ENCODE measurements at regions not wholly inside any gene's neighbourhood (a gene's known extent, or its start where the extent isn't known, plus 50 kb on each side); places are given as distances from the start of the nearest gene placed in this dataset.
"Not testable (repeated sequence)": the region's sequence is repeated elsewhere in the genome, so short reads cannot be mapped to it uniquely, and the experiment has no call there.

DNA sequence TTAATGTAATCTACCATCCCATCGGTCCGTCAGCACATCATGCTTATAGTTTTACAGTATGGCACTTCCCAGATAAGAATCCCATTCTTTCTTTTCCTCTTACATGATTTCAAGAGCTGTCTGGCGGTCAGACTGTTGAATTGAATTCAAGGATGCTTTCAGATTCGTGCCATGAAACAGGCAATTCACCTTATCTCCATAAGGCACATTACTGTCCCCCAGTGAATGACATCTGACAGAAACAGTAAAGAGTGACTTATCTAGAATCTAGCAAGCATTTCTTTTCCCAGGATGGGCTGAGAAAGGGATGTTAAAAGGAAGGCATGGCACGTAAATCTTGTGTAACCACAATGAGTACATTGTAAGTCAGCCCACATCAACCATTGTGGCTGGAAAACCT lies 61.1 kb upstream of the SEM1 start:
- DNase-seq, result no peak

DNA sequence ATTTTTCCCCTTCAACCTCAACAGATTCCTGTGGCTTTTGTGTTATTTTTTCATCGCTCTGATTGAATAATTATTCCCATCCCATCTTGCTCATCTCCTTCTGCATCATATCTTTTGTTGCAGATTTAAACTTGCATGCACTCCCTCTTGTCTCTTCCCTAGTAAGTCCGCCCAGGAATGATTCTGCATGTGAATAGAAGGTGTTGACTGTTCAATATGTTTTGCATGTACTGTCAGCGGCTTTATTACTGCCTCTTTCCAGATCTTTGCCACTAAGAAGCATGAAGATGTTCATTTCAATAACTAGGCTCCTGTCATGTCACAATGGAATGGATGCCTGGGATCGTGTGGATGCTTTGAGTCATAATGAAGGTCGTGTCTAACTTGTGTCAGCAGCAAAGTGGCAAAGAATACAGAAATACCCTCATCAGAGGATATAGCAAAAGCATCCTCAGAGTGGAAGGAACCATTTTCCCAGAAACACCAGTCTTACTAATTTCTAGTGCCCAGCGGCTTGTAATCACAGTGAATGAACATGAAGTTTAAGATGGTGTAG lies 62.6 kb upstream of the SEM1 start:
- no peak for DNase-seq

DNA sequence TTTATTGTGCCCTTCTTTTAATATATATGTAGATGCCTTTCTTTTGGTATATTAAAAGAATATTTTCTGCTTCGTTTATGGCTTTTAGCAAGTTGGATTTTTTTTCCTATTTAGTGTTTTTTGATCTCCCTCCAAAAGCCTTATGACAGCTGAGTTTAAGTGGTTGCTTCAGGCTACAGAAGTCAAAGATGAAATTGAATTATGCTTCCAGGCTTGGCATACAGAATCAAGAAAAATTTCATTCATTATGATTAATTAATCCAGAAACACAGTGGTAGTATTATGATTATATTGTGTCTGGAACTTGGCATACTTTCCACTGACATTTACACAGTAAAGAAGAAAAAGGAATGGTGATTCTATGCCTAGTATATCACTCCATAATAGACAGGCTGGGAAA lies 63.8 kb upstream of the SEM1 start:
- DNase-seq, result no peak

DNA sequence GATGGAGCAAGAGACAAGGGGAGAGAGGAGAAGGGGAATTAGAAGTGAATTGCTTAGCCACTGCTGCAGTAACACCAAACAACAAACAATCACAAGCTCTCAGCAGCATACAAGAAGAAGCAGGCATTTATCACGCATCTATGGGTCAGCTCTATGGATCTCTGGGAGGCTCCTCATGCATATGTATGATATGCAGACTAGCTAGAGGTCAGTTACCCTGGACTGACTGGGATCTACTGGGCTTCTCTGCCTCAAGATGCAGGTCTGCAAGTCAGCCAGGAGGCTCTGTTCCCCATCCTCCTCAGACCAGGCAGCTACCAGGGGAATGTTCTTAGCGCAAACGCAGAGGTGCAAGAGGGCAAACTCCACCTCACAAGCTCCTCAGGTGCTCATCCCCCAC lies 64.7 kb upstream of the SEM1 start:
- no peak for DNase-seq

DNA sequence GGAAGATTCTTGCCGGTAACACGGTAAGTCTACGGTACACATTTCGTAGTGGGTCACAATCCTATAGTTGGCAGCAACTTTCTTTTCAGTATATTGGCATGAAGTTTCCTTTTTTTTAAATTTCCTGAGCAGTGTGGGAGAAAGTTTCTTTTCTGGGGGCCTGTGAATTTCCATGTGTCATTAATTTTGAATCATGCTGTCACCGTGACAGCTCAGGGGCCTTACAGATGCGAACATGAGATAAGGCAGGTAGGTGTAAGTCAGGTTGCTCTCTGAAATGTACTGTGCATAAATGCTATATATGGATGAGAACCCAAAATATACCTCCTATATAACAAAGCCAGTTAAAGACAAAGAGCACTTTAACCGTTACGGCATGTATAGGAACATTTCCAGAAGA lies 65.4 kb upstream of the SEM1 start:
- DNase-seq, result no peak

DNA sequence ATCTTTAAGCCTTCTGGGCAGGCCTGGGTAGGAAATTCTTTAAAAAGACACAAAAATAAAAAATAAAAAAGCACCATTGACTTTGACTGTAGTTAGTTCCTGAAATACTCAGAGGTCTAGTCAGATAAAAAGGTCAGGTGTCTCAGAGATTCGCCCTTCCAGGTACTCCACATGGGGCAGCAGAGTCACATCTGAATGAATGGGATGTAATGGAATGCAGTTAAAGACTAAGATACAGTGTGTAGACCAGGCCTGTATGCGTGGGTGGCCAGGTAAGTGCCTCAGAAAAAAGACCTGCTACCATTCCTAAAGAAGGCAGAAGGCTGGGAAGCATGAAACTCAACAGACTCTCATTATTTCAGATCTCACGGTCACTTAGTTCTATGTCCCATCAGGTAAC lies 68.6 kb upstream of the SEM1 start:
- no peak for DNase-seq

DNA sequence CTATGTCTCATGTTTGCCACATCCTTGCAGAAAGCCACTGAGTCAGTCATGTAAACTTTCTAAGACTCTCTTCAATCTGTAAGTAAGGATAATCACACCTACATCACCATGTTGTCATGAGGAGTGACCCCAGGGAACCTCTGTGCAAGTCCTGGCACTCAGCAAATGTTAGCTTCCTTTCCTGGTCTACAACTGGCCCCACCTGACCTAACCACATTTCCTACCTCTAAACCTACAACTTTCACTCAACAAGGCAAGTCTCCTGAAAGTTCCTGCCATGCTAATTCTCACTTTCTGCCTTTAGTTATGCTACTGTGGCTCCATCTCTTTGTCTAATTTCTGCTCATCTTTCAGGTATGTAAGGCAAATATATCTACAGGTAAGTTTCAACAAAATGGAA lies 72.3 kb upstream of the SEM1 start:
- no peak for DNase-seq

DNA sequence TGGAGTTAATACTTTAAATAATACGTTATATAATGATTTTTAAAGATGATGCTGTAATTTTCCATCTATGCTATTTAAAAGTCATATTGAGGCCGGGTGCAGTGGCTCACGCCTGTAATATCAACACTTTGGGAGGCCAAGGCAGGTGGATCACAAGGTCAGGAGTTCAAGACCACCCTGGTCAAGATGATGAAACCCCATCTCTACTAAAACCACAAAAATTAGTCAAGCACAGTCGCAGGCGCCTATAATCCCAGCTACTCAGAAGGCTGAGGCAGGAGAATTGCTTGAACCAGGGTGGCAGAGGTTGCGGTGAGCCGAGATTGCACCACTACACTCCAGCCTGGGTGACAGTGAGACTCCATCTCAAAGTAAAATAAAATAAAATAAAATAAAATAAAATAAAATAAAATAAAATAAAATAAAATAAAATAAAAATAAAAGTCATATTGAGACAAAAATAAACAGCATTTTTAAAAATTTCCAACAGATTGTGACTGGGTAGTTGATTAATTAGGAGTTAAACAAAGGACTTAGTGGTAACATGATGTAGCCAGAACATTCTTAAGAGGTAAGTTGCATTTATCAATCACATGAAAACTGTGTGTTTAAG lies 73.1 kb upstream of the SEM1 start:
- DNase-seq, result not testable (repeated sequence)

DNA sequence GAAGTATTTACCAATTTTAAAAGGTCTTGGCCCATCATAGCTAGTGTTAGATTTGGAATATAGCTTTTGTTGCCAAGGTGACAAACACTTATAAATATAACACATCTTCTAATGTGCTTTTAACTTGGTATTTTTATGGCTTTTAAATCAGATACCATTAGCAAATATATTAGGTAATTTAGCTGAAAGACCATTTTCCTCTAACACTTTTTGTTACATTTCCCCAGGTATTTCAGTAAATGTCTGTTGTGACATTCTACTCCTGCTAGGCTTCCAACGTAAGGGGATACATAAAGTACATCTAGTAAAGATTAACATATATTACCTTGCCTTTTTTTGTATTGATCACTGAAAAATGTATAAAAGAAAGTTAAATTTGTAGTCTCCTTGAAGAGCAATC lies 75.0 kb upstream of the SEM1 start:
- no peak for DNase-seq

DNA sequence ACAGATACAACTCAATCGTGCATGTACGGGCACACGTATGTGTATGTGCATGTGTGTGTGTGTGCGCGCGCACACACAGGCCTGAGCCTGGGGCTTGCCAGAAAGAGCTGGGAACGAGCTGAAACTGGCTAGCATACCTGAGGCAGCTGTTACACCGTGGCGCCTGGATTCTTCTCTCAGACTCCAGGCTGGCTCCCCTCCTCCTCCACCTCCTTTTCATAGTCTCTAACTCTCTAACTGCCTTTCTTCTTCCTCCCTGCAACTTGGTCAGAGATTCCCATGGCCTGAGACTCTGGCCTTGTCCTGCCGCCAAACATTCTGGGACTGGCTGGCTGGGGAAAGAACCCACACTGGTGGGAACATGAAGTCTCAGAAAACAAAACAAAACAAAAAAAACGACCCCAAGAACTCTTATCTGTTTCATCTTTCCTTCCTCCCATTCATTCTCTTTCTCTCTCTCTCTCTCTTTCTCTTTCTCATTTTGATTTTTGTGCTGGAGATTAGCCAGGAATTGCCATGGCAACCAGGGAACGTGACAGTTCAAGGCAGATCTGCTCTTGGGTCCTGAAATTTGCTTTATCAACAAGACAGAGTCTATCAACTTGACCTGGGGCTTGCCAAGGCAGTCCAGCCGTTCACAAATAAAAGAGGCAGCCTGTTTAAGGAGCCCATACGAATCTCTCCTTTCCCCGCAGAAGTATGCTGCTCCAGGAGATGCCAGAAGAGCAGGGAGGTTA lies 76.8 kb upstream of the SEM1 start:
- DNase-seq, result no peak

DNA sequence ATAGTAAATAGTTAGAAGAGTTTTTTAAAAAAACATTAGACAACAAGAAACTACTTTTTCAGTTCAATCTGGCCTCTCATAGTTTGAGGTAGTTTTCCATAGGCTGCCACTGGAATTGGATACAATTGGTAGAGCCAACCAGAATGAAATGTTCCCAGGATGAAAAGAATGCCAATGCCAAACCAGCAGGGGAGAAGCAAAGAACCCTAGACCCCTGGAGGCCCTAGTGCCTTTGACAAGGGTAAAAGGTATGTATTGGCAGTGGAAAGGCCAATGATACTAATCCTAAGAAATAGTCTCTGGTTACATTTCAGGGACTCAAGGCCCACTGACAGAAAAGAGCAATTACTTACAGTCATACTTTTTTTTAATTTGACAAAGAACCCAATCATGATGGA lies 77.4 kb upstream of the SEM1 start:
- no peak for DNase-seq

DNA sequence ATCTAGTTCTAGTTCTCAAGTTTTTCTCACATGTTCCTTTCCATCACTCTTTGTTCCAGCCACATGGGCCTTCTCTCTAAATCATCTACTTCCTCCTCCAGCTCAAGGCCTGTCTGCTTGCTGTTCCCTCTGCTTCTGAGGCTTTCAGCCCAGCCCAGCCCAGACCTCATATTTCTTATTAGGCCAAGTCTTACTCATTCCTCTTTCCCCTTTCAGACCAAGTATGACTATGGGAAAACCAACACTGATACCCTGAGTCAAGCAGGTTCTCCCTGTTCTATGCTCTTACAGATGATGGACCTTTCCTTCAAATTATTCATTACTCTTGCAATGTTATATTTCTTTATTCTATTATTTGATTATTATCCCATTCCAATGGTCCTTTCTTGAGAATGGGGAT lies 80.3 kb upstream of the SEM1 start:
- no peak for DNase-seq

DNA sequence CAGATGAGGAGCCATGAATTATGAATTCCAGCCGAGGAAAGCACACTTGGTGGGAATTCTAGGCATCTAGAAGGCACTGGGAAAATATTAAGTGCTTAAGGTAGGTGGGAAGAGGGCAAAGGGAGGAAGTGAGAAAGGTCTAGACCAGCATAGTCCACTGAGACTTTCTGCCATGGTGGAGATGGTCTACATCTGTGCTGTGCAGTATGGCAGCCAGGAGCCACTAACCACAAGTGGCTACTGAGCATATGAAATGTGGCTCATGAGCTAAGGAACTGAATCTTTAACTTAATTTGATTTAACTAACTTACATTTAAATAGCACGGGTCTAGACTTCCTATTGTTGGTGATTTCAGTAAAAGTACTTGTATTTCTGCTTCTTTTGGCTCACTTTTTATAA lies 82.5 kb upstream of the SEM1 start:
- DNase-seq, result no peak

DNA sequence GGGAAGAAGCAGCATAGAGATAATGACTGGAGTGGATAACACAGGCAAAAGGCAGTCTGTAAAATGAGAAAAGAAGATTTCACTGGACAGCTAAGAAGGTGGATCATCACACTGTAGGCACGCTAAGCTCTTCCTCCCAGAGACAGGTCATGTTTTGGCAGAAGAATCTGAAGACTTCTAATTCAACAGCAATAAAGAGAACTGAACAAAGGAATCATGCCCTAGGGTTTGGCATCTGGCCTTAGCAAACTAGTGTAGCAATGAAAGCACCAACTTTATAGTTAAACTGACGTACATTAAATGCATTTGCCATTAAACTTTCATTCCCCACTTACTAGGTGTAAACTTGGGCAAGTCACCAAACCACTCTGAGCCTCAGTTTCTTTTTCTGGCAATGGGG lies 84.4 kb upstream of the SEM1 start:
- DNase-seq, result no peak

DNA sequence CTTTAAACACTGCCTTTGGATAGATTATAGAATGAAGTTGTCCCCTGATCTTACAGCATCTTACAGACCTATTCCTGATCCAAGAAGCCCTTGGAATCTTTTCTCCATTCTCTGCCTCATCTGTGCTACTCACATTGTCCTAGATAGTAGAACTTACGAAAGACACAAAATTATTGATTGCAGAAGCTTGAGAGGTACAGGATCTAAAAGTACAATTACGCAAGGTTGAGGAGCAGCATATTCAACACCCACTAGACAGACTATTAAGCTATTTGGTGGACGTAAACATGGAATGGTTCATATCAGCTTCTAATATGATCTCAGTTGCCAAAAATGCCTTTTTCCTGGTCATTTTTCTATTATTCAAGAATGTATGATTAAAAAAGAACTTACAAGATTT lies 90.5 kb upstream of the SEM1 start:
- no peak for DNase-seq

DNA sequence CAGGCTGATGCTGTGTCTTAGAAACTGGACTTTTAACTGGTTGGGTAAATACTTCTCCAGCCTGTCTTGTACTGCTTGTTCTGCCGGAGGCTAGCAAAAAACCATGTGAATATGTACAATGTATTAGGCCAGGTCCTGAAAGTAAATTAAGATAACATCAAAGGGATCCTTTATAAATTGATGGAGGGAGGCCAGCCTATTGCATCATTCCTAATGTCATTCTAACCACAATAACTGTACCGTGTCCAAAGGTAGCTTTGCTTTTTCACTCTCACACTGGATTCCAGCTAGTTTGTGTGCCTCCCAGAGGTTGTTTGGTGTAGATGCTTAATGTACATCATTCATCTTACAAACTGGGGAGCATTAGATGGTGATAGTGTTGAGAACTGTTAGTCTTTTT lies 91.2 kb upstream of the SEM1 start:
- DNase-seq, result no peak

DNA sequence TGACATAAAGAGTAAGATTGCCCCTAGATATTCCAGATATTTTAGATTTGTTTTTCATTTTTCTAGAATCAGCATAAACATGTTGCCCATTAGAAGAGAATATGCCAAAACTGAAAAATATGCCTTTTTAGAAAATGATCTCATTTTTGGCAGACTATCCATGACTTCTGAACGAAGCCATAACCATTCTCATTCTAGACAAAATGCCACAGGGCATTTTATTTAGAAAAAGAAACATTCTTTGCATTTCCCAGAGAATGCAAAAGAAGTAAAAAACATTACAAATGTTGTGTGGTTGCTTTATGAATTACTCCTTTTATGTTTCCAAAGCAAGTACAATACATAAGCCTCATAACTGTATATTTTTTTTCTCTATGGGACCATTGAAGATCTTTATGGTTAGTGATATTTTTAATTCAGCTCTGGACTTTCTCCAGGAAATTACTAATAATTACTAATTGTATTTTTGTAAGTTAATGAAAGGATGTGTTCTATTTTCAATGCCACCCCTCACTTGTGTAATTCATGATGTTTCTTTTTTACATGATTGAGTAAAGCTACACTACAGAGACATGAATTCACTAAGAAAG lies 109.6 kb upstream of the SEM1 start:
- DNase-seq, result no peak

DNA sequence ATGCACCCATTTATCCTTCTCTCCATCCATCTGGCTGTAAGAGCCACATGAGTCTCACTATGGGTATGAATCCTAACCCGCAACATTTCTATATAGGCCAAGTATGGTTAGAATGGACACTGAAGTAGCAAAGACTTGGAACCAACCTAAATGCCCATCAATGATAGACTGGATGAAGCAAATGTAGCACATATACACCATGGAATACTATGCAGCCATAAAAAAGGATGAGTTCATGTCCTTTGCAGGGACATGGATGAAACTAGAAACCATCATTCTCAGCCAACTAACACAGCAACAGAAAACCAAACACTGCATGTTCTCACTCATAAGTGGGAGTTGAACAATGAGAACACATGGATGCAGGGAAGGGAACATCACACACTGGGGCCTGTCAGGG lies 111.5 kb upstream of the SEM1 start:
- DNase-seq, result not testable (repeated sequence)

DNA sequence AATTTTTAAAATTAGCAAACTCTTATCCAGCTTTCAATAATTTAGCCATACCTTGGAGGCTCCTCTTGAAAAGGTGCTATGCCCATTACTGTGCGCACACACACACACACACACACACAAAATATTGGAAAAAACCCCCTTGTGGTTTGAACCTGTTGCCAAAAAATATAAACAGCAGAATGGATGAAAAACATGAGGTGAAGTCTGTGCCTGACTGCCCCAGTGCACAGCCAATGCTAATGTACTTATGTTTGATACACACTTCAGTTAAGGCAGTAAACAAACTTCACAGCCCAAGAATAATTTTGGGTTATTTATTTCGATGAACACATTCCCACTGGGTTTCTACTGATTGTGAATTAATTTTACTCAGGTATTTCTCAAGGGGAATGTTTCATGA lies 113.2 kb upstream of the SEM1 start:
- DNase-seq, result no peak

DNA sequence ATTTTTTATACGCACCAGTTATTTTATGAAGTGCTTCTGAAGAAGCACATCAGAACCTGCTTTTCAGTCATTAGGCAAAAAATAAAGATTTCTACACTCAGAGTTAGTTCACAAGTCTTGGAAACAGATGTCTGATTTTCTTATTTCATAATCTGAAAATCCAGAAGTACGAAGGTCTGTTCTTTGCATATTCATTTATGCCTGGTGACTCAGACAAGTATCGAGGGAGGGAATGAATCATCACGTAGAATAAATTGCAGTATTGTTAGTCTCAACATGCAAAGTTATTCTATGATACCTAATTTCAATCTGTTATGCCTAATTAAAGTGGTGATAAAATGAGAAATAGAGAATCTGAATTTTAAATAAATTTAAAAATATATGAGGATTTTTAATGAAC lies 113.6 kb upstream of the SEM1 start:
- no peak for DNase-seq

DNA sequence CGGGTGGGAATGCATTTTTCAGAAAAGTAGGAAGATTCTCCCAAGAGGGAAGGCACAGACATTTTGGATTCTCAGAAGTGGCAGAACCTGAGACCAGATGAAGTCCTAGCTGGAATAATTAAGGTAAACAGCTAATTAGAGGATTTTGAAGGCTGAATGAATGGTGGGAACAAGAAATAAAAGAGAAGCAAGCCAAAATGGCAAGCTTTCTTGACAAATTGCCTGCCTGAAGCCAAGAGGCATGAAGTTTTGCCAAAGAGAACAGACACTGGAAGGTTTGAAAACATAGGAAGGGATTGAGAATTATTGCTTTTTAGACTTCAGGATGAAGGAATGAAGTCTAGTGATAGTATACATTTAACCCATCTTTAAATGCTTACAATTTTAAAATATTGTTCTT lies 115.0 kb upstream of the SEM1 start:
- no peak for DNase-seq

DNA sequence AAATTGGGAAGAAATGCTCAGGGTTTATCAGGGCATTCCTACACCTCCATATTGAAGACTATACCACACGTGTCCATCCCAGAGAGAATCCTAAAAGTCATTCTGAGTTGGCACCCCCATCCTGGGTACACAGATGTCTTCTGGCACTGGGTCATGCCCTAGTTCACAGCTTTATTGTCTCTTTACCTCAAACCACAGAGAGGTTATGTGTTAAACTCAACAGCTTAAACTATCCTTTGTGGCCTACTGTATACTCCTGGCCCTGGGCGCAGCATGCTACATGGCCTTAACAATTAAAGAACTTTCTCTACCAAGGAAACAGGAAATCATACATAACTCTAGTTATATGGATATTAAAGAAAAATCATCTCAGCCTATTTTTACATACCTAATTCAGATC lies 115.6 kb upstream of the SEM1 start:
- no peak for DNase-seq

DNA sequence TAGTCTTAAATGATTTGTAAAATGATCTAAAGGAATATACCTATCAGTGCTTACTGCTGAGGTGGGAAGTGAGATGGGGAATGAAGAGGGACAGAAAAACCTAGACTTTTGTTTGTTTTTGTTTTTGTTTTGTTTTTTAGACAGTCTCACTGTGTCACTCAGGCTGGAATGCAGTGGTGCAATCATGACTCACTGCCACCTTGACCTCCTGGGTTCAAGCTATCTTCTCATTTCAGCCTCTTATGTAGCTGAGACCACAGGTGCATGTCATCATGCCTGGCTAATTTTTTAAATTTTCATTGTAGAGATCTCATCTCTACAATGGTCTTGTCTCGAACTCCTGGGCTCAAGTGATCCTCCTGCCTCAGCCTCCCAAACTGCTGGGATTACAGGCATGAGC lies 116.4 kb upstream of the SEM1 start:
- no peak for DNase-seq

DNA sequence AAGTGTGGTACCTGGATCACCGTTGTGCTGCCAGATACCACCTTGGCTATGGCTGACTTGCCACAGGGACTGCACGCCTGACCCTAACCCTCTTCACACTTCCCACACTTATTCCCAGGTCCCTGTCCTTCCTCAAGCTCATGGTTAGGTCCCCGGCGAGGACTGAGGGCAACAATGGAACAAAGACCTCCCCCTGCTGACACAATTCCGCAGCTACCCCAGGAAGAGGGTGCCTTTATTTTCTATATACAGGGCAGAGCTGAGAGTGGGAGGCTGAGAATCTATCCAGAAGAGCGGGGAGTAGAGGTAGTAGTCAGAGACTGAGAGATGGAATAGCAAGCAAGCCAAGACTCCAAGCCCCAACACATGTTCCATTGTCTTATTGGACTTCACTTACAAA lies 118.1 kb upstream of the SEM1 start:
- DNase-seq, result no peak

DNA sequence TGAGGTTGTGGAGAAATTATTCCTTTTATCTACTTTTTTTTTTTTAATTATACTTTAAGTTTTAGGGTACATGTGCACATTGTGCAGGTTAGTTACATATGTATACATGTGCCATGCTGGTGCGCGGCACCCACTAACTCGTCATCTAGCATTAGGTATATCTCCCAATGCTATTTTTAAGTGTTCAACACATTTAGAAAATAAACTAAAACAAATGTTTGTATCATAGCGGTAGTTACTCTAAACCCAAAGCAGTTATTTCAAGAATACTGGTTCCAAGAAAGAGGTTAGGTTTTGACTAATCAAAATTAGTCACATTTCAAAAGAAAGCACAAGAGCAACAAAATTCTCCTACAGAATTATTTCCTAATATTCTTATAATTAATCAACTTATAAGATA lies 119.5 kb upstream of the SEM1 start:
- DNase-seq, result not testable (repeated sequence)
